HCT116 (cell line): ENCODE measurements at regions not wholly inside any gene's neighbourhood (a gene's known extent, or its start where the extent isn't known, plus 50 kb on each side); places are given as distances from the start of the nearest gene placed in this dataset.

Source experiments
- ATAC-seq: fragments of 200-7000 bp; cut with Tn5 transposase; 2 replicates; pipeline ENCODE4 v1.9.1; 2020; ENCODE audit warnings: mild to moderate bottlenecking, moderate library complexity
- BruUV-seq: library from RNA; stranded (reverse); fragments of 400-500 nt; replicated peaks from 2 replicates; lab custom pipeline; 2021; lab: Mats Ljungman, UMichigan
- CTCF ChIA-PET: fragments of 300-600 bp; sonication (Branson Sonifier 250); formaldehyde crosslinking; loops from one replicate; lab custom pipeline; 2021; ENCODE audit warnings: antibody characterized with exemption; lab: Charles Lee
- POLR2A ChIA-PET: fragments of 300-600, 350-600 bp; sonication (Branson Sonifier 250); formaldehyde crosslinking; loops from one replicate; lab custom pipeline; 2021; ENCODE audit warnings: antibody characterized with exemption; lab: Charles Lee
- RAD21 ChIA-PET, 2 experiments: fragments of 300-600 bp; sonication (Branson Sonifier 250); formaldehyde crosslinking; loops; one replicate each; lab custom pipeline; 2023; ENCODE audit warnings: low total read pairs in 2 of 2; ENCODE audit not compliant: uncharacterized antibody in 2 of 2, unreplicated experiment in 2 of 2, low non-redundant PET in 1 of 2; lab: Charles Lee
- DNase-seq: peaks from one replicate; pipeline ENCODE4 v3.0.0-alpha.2; 2010; ENCODE audit warnings: low read depth, low spot score
- H2AFZ ChIP-seq: fragments of 200-600 bp; shearing (Covaris generic), sonication (generic); 2 replicates; pipeline ENCODE4 v1.6.1; 2017; ENCODE audit warnings: low read depth, mixed run types, mixed read lengths, antibody characterized with exemption, low read length; ENCODE audit not compliant: poor library complexity, severe bottlenecking
- H3K27ac ChIP-seq: 2 replicates; pipeline ENCODE4 v1.5.1; 2012; ENCODE audit warnings: low read depth, low read length
- H3K27me3 ChIP-seq: fragments of 200-600 bp; sonication (generic); 2 replicates; pipeline ENCODE4 v1.6.1; 2016; ENCODE audit warnings: mixed run types, low read length, mixed read lengths; ENCODE audit not compliant: insufficient read depth
- H3K36me3 ChIP-seq, 2 experiments: fragments of 200-500 bp in 1 of 2; fragments of 200-600 bp in 1 of 2; sonication (Bioruptor generic) in 1 of 2; sonication (generic) in 1 of 2; 2 replicates each; pipeline versions ENCODE4 v1.5.1 to v1.6.1; 2014 to 2016; ENCODE audit warnings: low read length in 2 of 2, inconsistent platforms in 1 of 2, mixed read lengths in 1 of 2, mixed run types in 1 of 2; ENCODE audit not compliant: insufficient read depth in 2 of 2, control insufficient read depth in 1 of 2
- H3K4me1 ChIP-seq, 2 experiments: fragments of 200-600 bp in 1 of 2; sonication (generic) in 1 of 2; 2 replicates each; pipeline versions ENCODE4 v1.5.1 to v1.6.1; 2012 to 2017; ENCODE audit warnings: low read length in 2 of 2, inconsistent platforms in 1 of 2, mild to moderate bottlenecking in 1 of 2, mixed read lengths in 1 of 2, mixed run types in 1 of 2, moderate library complexity in 1 of 2; ENCODE audit not compliant: insufficient read depth in 2 of 2, control insufficient read depth in 1 of 2
- H3K4me2 ChIP-seq: fragments of 200-600 bp; sonication (generic); 2 replicates; pipeline ENCODE4 v1.6.1; 2017; ENCODE audit warnings: mixed run types, low read length, mixed read lengths
- H3K4me3 ChIP-seq, 2 experiments: fragments of 200-600 bp in 1 of 2; sonication (generic) in 1 of 2; replicated peaks in 1 of 2; 2 replicates each; pipeline ENCODE4 v1.5.1; 2011 to 2016; ENCODE audit warnings: low read length in 2 of 2, control low read depth in 1 of 2, low read depth in 1 of 2, mild to moderate bottlenecking in 1 of 2, mixed read lengths in 1 of 2, mixed run types in 1 of 2
- H3K79me2 ChIP-seq: fragments of 200-600 bp; sonication (generic); 2 replicates; pipeline ENCODE4 v1.6.1; 2017; ENCODE audit warnings: mild to moderate bottlenecking, mixed run types, low read length, moderate library complexity, mixed read lengths; ENCODE audit not compliant: insufficient read depth
- H3K9ac ChIP-seq: fragments of 200-600 bp; sonication (generic); 2 replicates; pipeline ENCODE4 v1.6.1; 2016; ENCODE audit warnings: low read length, mixed read lengths
- H3K9me2 ChIP-seq: fragments of 200-600 bp; sonication (generic), shearing (Covaris generic); 2 replicates; pipeline ENCODE4 v1.6.1; 2017; ENCODE audit warnings: mixed run types, mild to moderate bottlenecking, moderate library complexity; ENCODE audit not compliant: insufficient read depth
- H3K9me3 ChIP-seq, 2 experiments: fragments of 200-500 bp in 1 of 2; fragments of 200-600 bp in 1 of 2; sonication (Bioruptor generic) in 1 of 2; sonication (generic) in 1 of 2; 2 replicates each; pipeline ENCODE4 v1.6.1; 2014 to 2017; ENCODE audit warnings: low read length in 2 of 2, mixed read lengths in 2 of 2, inconsistent platforms in 1 of 2, low read depth in 1 of 2, mild to moderate bottlenecking in 1 of 2, mixed run types in 1 of 2, moderate library complexity in 1 of 2; ENCODE audit not compliant: control insufficient read depth in 1 of 2, insufficient read depth in 1 of 2
- H4K20me1 ChIP-seq: fragments of 200-600 bp; sonication (generic), shearing (Covaris generic); 2 replicates; pipeline ENCODE4 v1.6.1; 2017; ENCODE audit warnings: mixed run types, mild to moderate bottlenecking, moderate library complexity; ENCODE audit not compliant: insufficient read depth
- CEBPB ChIP-seq: IDR thresholded peaks from 2 replicates; pipeline ENCODE4 v1.6.1; 2012; ENCODE audit warnings: low read depth
- ELF1 ChIP-seq: IDR thresholded peaks from 2 replicates; pipeline ENCODE4 v1.6.1; 2012; ENCODE audit warnings: low read depth, borderline replicate concordance
- EZH2 ChIP-seq: fragments of 200-600 bp; sonication (generic); IDR thresholded peaks from 2 replicates; pipeline ENCODE4 v1.6.1; 2017; ENCODE audit warnings: antibody characterized with exemption, mixed run types
- FOSL1 ChIP-seq: IDR thresholded peaks from 2 replicates; pipeline ENCODE4 v1.6.1; 2012; ENCODE audit warnings: low read depth
- JUND ChIP-seq: IDR thresholded peaks from 2 replicates; pipeline ENCODE4 v1.6.1; 2012
- SIN3A ChIP-seq: IDR thresholded peaks from 2 replicates; pipeline ENCODE4 v1.6.1; 2012; ENCODE audit warnings: low read depth
- SP1 ChIP-seq: IDR thresholded peaks from 2 replicates; pipeline ENCODE4 v1.6.1; 2012; ENCODE audit warnings: low read depth
- SRF ChIP-seq: IDR thresholded peaks from 2 replicates; pipeline ENCODE4 v1.6.1; 2012; ENCODE audit warnings: low read depth
- TCF7L2 ChIP-seq: IDR thresholded peaks from 2 replicates; pipeline ENCODE4 v1.7.0; 2011; ENCODE audit warnings: borderline replicate concordance, inconsistent platforms; ENCODE audit not compliant: insufficient read depth, insufficient read length; ENCODE audit errors: extremely low read depth
- YY1 ChIP-seq: IDR thresholded peaks from 2 replicates; pipeline ENCODE4 v1.6.1; 2011; ENCODE audit warnings: low read length, low read depth, moderate library complexity, mild to moderate bottlenecking; ENCODE audit not compliant: insufficient replicate concordance; ENCODE audit errors: extremely low read depth
- ZFX ChIP-seq: fragments of 450-650 bp; IDR thresholded peaks from 2 replicates; pipeline ENCODE4 v1.6.1; 2017
- intact Hi-C: fragments of 100-400 bp; cut with micrococcal nuclease; formaldehyde crosslinking; loops from 2 replicates; pipeline ENCODE4 v1.10.0; 2022
- TF ChIP-seq, protein P1 (sequence below), 3 experiments: fragments of 200-600 bp in 1 of 3; sonication (generic) in 1 of 3; IDR thresholded peaks in 2 of 3; conservative IDR thresholded peaks in 1 of 3; 2 replicates each; pipeline ENCODE4 v1.5.1; 2012 to 2017; ENCODE audit warnings: low read depth in 2 of 3, low read length in 2 of 3, antibody characterized with exemption in 1 of 3, borderline replicate concordance in 1 of 3, control low read depth in 1 of 3, mild to moderate bottlenecking in 1 of 3, mixed read lengths in 1 of 3, mixed run types in 1 of 3, moderate library complexity in 1 of 3; ENCODE audit not compliant: insufficient read depth in 1 of 3
- TF ChIP-seq, protein P2 (sequence below): IDR thresholded peaks from 2 replicates; pipeline ENCODE4 v1.6.1; 2012; ENCODE audit warnings: low read depth
- TF ChIP-seq, protein P3 (sequence below): IDR thresholded peaks from 2 replicates; pipeline ENCODE4 v1.6.1; 2011; ENCODE audit warnings: mild to moderate bottlenecking, low read length, moderate library complexity; ENCODE audit not compliant: insufficient replicate concordance; ENCODE audit errors: extremely low read depth

DNA sequence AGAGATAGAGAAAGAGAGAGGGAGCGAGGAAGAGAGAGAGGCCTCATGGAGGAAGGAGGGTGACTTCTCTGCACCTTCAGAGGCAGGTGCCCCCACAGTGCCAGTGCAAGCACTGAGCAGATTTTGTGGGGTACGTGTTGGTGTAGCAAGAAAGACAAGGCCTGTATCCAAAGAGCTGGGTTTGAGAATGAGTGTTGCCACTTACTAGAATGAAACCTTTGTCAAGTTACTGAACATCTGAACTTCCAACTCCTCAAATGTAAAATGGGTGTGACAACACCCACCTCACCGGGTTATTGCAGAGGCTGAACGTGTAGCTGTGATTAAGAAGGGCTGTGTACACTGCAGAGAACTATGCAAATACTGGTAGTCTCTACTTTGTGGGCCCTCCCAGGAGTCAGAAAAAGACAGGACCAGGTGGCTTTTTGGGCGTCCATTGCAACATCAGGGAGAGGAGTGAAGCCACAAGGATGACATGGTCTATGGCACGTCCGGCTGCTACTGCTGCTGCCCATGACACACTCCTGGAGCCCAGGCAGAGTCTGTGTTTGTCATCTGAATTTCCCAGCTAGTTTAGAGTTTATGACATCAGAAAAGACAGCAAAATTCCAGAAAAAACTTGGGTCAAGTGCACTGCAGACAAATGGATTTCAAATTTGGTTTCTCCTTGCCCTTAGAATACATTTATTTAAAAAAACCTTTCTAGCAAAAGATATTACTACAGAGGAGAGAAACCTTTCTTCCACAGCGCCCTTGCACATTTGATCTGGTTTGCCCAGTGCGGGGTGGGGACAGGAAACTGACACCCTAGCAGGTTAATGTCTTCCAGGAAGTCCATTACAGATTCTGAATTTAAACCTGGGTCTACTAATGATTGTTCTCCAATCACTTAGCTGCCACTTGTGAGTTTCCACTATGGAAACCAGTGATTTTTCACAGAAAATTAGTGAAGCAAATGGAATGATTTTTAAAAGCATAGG is 54.0 kb upstream of the ATP12A start:
- POLR2A ChIA-PET: no interaction called here
- no TSS peak for BruUV-seq
- ATAC-seq: no peak
- RAD21 ChIA-PET: no interaction called here
- intact Hi-C loops: no loop called here
- H2AFZ ChIP-seq: no peak overlapping the region
- no peak overlapping the region for H3K4me2 ChIP-seq
- H3K27ac ChIP-seq: no peak overlapping the region
- no peaks in the 10 kb centered on the region for H3K9me3 ChIP-seq
- TF ChIP-seq SRF (no peak), CEBPB (no peak), TCF7L2 (no peak), ZFX (no peak), JUND (no peak), SIN3A (no peak), FOSL1 (no peak), EZH2 (no peak), SP1 (no peak), YY1 (no peak), ELF1 (no peak)
- TF ChIP-seq, protein P1, sequence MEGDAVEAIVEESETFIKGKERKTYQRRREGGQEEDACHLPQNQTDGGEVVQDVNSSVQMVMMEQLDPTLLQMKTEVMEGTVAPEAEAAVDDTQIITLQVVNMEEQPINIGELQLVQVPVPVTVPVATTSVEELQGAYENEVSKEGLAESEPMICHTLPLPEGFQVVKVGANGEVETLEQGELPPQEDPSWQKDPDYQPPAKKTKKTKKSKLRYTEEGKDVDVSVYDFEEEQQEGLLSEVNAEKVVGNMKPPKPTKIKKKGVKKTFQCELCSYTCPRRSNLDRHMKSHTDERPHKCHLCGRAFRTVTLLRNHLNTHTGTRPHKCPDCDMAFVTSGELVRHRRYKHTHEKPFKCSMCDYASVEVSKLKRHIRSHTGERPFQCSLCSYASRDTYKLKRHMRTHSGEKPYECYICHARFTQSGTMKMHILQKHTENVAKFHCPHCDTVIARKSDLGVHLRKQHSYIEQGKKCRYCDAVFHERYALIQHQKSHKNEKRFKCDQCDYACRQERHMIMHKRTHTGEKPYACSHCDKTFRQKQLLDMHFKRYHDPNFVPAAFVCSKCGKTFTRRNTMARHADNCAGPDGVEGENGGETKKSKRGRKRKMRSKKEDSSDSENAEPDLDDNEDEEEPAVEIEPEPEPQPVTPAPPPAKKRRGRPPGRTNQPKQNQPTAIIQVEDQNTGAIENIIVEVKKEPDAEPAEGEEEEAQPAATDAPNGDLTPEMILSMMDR (IDR thresholded peaks at IDR 0.05 in 2 of 3, conservative IDR thresholded peaks at IDR 0.05 in 1 of 3; ENCODE audit: borderline replicate concordance in 1 of 3, insufficient read depth in 1 of 3, low read depth in 2 of 3, low read length in 2 of 3): no peak
- TF ChIP-seq, protein P2, sequence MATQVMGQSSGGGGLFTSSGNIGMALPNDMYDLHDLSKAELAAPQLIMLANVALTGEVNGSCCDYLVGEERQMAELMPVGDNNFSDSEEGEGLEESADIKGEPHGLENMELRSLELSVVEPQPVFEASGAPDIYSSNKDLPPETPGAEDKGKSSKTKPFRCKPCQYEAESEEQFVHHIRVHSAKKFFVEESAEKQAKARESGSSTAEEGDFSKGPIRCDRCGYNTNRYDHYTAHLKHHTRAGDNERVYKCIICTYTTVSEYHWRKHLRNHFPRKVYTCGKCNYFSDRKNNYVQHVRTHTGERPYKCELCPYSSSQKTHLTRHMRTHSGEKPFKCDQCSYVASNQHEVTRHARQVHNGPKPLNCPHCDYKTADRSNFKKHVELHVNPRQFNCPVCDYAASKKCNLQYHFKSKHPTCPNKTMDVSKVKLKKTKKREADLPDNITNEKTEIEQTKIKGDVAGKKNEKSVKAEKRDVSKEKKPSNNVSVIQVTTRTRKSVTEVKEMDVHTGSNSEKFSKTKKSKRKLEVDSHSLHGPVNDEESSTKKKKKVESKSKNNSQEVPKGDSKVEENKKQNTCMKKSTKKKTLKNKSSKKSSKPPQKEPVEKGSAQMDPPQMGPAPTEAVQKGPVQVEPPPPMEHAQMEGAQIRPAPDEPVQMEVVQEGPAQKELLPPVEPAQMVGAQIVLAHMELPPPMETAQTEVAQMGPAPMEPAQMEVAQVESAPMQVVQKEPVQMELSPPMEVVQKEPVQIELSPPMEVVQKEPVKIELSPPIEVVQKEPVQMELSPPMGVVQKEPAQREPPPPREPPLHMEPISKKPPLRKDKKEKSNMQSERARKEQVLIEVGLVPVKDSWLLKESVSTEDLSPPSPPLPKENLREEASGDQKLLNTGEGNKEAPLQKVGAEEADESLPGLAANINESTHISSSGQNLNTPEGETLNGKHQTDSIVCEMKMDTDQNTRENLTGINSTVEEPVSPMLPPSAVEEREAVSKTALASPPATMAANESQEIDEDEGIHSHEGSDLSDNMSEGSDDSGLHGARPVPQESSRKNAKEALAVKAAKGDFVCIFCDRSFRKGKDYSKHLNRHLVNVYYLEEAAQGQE: no peak
- TF ChIP-seq, protein P3, sequence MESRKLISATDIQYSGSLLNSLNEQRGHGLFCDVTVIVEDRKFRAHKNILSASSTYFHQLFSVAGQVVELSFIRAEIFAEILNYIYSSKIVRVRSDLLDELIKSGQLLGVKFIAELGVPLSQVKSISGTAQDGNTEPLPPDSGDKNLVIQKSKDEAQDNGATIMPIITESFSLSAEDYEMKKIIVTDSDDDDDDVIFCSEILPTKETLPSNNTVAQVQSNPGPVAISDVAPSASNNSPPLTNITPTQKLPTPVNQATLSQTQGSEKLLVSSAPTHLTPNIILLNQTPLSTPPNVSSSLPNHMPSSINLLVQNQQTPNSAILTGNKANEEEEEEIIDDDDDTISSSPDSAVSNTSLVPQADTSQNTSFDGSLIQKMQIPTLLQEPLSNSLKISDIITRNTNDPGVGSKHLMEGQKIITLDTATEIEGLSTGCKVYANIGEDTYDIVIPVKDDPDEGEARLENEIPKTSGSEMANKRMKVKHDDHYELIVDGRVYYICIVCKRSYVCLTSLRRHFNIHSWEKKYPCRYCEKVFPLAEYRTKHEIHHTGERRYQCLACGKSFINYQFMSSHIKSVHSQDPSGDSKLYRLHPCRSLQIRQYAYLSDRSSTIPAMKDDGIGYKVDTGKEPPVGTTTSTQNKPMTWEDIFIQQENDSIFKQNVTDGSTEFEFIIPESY: no peak
- DNase-seq: no peak
- peaks cover 0 to 9% of the 10 kb centered on the region in 2 experiments; a peak in 2 of 4 replicates for H3K4me1 ChIP-seq
- H4K20me1 ChIP-seq: no peaks in the 10 kb centered on the region
- H3K4me3 ChIP-seq: no peak overlapping the region
- H3K27me3 ChIP-seq: no peaks in the 10 kb centered on the region
- no peaks in the 10 kb centered on the region for H3K9me2 ChIP-seq
- CTCF ChIA-PET: no interaction called here
- no peak overlapping the region for H3K9ac ChIP-seq
- H3K79me2 ChIP-seq: no peaks in the 10 kb centered on the region
- H3K36me3 ChIP-seq: no peaks in the 10 kb centered on the region
